GM20000 (cell line): ENCODE measurements at regions not wholly inside any gene's neighbourhood (a gene's known extent, or its start where the extent isn't known, plus 50 kb on each side); places are given as distances from the start of the nearest gene placed in this dataset.

ENCODE experiments used
- DNase-seq: peaks from one replicate; pipeline ENCODE4 v3.0.0; 2012; ENCODE audit warnings: low spot score
- CTCF ChIP-seq: IDR thresholded peaks from 2 replicates; pipeline ENCODE4 v1.5.1; 2012; ENCODE audit warnings: mild to moderate bottlenecking, control low read depth; ENCODE audit errors: extremely low read depth, missing control alignments

GRCh38 chr3:78046566-78046965 is 1006.7 kb downstream of the ROBO2 start:
- DNase-seq = no peak
- no peak for TF ChIP-seq CTCF

- no peak for TF ChIP-seq CTCF
- DNase-seq = no peak
Measured at GRCh38 chr3:78048698-78049097, 1008.8 kb downstream of the ROBO2 start.

GRCh38 chr3:78049521-78049920 is 1009.6 kb downstream of the ROBO2 start:
- TF ChIP-seq CTCF = no peak
- DNase-seq = no peak

- no peak for TF ChIP-seq CTCF
- no peak for DNase-seq
Measured at GRCh38 chr3:78050276-78051065, 1010.6 kb downstream of the ROBO2 start.

GRCh38 chr3:78052746-78053145 is 1012.8 kb downstream of the ROBO2 start:
- DNase-seq = no peak
- TF ChIP-seq CTCF = no peak

- DNase-seq = no peak
- no peak for TF ChIP-seq CTCF
Measured at GRCh38 chr3:78066287-78066686, 1026.4 kb downstream of the ROBO2 start.

- TF ChIP-seq CTCF = no peak
- DNase-seq = no peak
Measured at GRCh38 chr3:78070188-78070587, 1030.3 kb downstream of the ROBO2 start.
